ENCODE measurements at regions not wholly inside any gene's neighbourhood (a gene's known extent, or its start where the extent isn't known, plus 50 kb on each side); places are given as distances from the start of the nearest gene placed in this dataset.

DNA sequence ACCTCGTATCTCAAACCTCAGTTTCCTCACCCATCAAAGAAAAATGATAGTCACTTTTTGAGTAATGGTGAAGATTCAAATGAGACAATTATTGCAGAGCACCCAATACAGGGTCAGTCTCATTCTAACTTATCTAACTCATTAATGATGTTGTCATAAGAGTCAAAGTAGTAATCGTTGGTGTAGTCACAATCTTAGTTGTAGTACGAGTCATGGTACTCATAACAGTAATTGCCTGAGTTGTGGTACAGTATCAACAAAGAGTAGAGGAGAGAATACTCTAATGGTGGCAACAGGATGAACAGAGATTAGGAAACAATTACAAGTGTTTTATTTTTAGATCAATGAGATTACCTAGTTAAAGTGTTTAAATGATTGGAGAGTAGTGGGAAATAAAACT, 93.6 kb upstream of the TMTC2 start:
- no peak for TF ChIP-seq POLR2A (IDR thresholded peaks at IDR 0.05)
- TF ChIP-seq, protein P1, sequence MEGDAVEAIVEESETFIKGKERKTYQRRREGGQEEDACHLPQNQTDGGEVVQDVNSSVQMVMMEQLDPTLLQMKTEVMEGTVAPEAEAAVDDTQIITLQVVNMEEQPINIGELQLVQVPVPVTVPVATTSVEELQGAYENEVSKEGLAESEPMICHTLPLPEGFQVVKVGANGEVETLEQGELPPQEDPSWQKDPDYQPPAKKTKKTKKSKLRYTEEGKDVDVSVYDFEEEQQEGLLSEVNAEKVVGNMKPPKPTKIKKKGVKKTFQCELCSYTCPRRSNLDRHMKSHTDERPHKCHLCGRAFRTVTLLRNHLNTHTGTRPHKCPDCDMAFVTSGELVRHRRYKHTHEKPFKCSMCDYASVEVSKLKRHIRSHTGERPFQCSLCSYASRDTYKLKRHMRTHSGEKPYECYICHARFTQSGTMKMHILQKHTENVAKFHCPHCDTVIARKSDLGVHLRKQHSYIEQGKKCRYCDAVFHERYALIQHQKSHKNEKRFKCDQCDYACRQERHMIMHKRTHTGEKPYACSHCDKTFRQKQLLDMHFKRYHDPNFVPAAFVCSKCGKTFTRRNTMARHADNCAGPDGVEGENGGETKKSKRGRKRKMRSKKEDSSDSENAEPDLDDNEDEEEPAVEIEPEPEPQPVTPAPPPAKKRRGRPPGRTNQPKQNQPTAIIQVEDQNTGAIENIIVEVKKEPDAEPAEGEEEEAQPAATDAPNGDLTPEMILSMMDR (IDR thresholded peaks at IDR 0.05): no peak

All from heart left ventricle (tissue), 13 donors.